NB4 (cell line): ENCODE measurements at regions not wholly inside any gene's neighbourhood (a gene's known extent, or its start where the extent isn't known, plus 50 kb on each side); places are given as distances from the start of the nearest gene placed in this dataset.

Experiments
- DNase-seq: peaks from one replicate; pipeline ENCODE4 v3.0.0; 2010; ENCODE audit warnings: low read depth
- H3K4me3 ChIP-seq: one replicate; pipeline ENCODE4 v1.5.1; 2011; ENCODE audit warnings: mild to moderate bottlenecking, low read depth, low read length, moderate library complexity
- MYC ChIP-seq: IDR thresholded peaks from 2 replicates; pipeline ENCODE4 v1.6.1; 2011; ENCODE audit warnings: low read depth, low read length
- POLR2A ChIP-seq: IDR thresholded peaks from 2 replicates; pipeline ENCODE4 v1.6.1; 2011; ENCODE audit warnings: mild to moderate bottlenecking; ENCODE audit not compliant: insufficient read length; ENCODE audit errors: extremely low read depth
- TF ChIP-seq, protein P1 (sequence below): IDR thresholded peaks from one replicate; pipeline ENCODE4 v1.5.1; 2012; ENCODE audit warnings: low read depth, low read length
- TF ChIP-seq, protein P2 (sequence below): IDR thresholded peaks from 2 replicates; pipeline ENCODE4 v1.6.1; 2011; ENCODE audit warnings: low read depth, low read length

DNA sequence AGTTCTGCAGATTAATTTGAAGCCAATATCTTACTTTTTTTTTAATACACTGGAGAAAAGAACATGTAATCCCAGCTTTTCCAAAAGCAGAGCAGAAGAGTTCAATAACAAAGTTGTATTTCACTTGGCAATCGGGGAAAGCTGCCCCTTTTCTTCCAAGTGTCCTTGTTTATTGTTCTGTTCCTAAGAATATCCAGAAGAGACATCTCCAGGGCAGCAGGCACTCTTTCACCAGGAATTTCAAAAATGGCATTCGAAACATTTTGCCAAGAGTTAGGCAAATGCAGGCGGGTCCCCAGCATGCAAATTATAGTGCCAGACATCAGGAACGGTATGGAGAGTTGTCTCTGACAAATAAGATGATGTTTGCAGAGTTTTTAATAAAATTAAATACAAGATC, 494.5 kb downstream of the BCOR start:
- DNase-seq, result no peak
- no peak for TF ChIP-seq POLR2A
- TF ChIP-seq, protein P1, sequence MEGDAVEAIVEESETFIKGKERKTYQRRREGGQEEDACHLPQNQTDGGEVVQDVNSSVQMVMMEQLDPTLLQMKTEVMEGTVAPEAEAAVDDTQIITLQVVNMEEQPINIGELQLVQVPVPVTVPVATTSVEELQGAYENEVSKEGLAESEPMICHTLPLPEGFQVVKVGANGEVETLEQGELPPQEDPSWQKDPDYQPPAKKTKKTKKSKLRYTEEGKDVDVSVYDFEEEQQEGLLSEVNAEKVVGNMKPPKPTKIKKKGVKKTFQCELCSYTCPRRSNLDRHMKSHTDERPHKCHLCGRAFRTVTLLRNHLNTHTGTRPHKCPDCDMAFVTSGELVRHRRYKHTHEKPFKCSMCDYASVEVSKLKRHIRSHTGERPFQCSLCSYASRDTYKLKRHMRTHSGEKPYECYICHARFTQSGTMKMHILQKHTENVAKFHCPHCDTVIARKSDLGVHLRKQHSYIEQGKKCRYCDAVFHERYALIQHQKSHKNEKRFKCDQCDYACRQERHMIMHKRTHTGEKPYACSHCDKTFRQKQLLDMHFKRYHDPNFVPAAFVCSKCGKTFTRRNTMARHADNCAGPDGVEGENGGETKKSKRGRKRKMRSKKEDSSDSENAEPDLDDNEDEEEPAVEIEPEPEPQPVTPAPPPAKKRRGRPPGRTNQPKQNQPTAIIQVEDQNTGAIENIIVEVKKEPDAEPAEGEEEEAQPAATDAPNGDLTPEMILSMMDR, result no peak
- TF ChIP-seq, protein P2, sequence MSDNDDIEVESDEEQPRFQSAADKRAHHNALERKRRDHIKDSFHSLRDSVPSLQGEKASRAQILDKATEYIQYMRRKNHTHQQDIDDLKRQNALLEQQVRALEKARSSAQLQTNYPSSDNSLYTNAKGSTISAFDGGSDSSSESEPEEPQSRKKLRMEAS, result no peak
- no peak for TF ChIP-seq MYC
- no peak overlapping the region for H3K4me3 ChIP-seq

DNA sequence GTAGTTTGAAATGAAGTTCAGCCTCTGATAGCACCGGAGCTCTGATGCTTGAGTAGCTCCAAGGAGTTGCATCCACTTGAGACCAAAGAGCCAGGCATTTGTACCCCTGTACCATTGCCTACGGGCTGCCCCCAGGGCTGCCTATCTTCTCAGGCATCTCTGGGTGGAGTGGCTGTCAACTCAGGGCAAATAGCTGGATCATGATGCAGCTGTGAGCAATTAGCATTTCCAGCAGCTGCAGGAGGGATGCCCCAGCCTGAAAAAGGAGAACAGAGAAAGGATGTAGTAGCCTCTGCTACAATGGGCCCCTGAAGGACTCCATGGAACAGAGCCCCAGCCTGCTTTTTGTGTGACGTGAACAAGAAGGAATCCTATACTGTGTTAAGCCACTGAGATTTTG, 492.6 kb downstream of the BCOR start:
- H3K4me3 ChIP-seq, result no peak overlapping the region
- DNase-seq, result no peak
- TF ChIP-seq POLR2A (no peak), MYC (no peak)
- TF ChIP-seq, protein P2, result no peak
- TF ChIP-seq, protein P1, result no peak

DNA sequence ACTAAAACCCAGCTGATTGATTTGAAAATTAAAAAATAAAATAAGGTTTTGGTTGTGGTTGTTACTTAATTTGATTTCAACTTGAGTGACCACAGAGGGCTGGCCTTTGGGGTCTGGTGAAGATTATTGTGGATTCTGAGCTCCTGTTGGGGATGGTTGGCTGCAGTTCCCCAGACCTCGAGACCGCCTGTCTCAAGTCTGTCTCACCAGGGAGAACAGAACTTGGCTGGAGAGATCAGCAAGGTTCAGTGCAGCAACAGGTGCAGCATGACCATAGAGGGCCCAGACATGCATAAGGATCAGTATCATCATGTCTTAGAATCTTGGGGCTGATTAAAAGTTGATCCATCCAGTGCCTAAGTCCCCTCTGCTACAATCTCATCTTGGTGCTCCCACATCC, 491.9 kb downstream of the BCOR start:
- DNase-seq, result no peak
- TF ChIP-seq, protein P1, result no peak
- TF ChIP-seq POLR2A, result no peak
- TF ChIP-seq MYC, result no peak
- TF ChIP-seq, protein P2, result no peak
- H3K4me3 ChIP-seq, result no peak overlapping the region

DNA sequence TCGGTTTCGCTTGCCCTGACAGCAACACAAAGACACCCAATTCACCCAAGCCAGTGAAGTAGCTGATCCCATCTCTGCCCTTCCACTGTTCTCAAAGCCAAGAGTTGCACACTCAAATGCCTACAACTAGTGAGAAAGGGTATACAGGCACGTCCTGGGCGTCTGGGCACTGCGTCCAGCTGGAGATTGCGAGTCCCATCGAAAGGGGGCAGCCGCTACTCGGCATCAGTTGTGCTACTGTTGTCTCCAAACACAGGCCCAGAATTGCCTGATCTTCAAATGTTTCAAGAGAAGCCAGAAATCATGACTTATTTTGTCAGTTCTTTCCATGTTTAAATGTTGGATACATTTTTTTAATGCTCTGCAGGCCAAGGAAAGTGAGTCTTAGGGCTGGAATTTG, 487.8 kb downstream of the BCOR start:
- TF ChIP-seq POLR2A, result no peak
- TF ChIP-seq MYC, result no peak
- TF ChIP-seq, protein P1, result no peak
- TF ChIP-seq, protein P2, result no peak
- no peak overlapping the region for H3K4me3 ChIP-seq
- no peak for DNase-seq

DNA sequence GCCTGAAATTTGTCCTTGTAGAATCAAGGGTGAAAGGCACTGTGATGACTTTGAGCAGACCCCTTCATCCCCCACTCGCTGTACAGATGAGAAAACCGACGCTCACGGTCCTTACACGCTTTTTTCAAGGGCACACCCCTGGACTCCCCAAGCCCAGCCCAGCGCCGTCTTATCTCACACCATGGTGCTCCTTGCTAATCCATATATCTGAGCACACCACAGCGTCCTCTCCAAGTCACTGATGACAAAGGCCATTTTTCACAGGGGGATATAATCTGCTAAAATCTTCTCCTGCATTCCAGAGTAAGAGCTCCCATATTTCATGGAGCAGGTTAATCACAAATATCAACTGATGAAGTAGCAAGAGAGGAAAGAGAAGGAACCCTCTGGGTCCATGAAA, 486.3 kb downstream of the BCOR start:
- TF ChIP-seq, protein P1, result no peak
- no peak for TF ChIP-seq MYC
- no peak for TF ChIP-seq POLR2A
- TF ChIP-seq, protein P2, result no peak

More for the DNA sequence above, 486.3 kb downstream of the BCOR start:
- no peak overlapping the region for H3K4me3 ChIP-seq
- no peak for DNase-seq
